OCI-LY3 (cell line): ENCODE measurements at regions not wholly inside any gene's neighbourhood (a gene's known extent, or its start where the extent isn't known, plus 50 kb on each side); places are given as distances from the start of the nearest gene placed in this dataset.

Source experiments
- H2AFZ ChIP-seq: fragments of 200-600, 300-600 bp; shearing (Covaris generic); 2 replicates; pipeline ENCODE4 v1.6.0; 2014; ENCODE audit warnings: antibody characterized with exemption, low read depth, low read length
- H3K27ac ChIP-seq: fragments of 200-600, 300-600 bp; sonication (generic); 2 replicates; pipeline ENCODE4 v1.5.1; 2014; ENCODE audit warnings: mild to moderate bottlenecking, low read length, moderate library complexity, mixed read lengths
- H3K27me3 ChIP-seq: fragments of 200-600, 300-600 bp; sonication (generic); 2 replicates; pipeline ENCODE4 v1.6.1; 2014; ENCODE audit warnings: low read depth, low read length, mixed read lengths
- H3K36me3 ChIP-seq: fragments of 200-600, 300-600 bp; sonication (generic); replicated peaks from 2 replicates; pipeline ENCODE3; 2014; ENCODE audit warnings: low read depth, low read length, mixed read lengths
- H3K4me1 ChIP-seq: fragments of 300-600, 200-600 bp; sonication (generic); 2 replicates; pipeline ENCODE4 v1.6.1; 2014; ENCODE audit warnings: low read length, mixed read lengths
- H3K4me2 ChIP-seq: fragments of 200-600, 300-600 bp; sonication (generic); 2 replicates; pipeline ENCODE4 v1.6.1; 2014; ENCODE audit warnings: low read length, mixed read lengths
- H3K4me3 ChIP-seq: fragments of 300-600, 200-600 bp; sonication (generic); 2 replicates; pipeline ENCODE4 v1.5.1; 2014; ENCODE audit warnings: antibody characterized with exemption, mild to moderate bottlenecking, low read length, moderate library complexity
- H3K79me2 ChIP-seq: fragments of 300-600, 200-600 bp; shearing (Covaris generic); 2 replicates; pipeline ENCODE4 v1.6.1; 2014; ENCODE audit warnings: mild to moderate bottlenecking, low read length, mixed read lengths
- H3K9ac ChIP-seq: fragments of 300-600, 200-600 bp; shearing (Covaris generic); 2 replicates; pipeline ENCODE4 v1.6.0; 2014; ENCODE audit warnings: mild to moderate bottlenecking, low read length, moderate library complexity
- H3K9me3 ChIP-seq: fragments of 200-600, 300-600 bp; shearing (Covaris generic); 2 replicates; pipeline ENCODE4 v1.6.1; 2014; ENCODE audit warnings: low read length, mixed read lengths; ENCODE audit not compliant: insufficient read depth
- H4K20me1 ChIP-seq: fragments of 200-600, 300-600 bp; sonication (generic); 2 replicates; pipeline ENCODE4 v1.6.1; 2016; ENCODE audit warnings: low read length, mixed read lengths; ENCODE audit not compliant: insufficient read depth
- EZH2phosphoT487 ChIP-seq: fragments of 200-600 bp; shearing (Covaris generic); IDR thresholded peaks from 2 replicates; pipeline ENCODE4 v1.6.1; 2018; ENCODE audit warnings: antibody characterized with exemption, mixed run types, low read depth
- TF ChIP-seq, protein P1 (sequence below): fragments of 200-600, 300-600 bp; sonication (generic); IDR thresholded peaks from 2 replicates; pipeline ENCODE4 v1.5.1; 2014; ENCODE audit warnings: antibody characterized with exemption, low read length, low read depth

DNA sequence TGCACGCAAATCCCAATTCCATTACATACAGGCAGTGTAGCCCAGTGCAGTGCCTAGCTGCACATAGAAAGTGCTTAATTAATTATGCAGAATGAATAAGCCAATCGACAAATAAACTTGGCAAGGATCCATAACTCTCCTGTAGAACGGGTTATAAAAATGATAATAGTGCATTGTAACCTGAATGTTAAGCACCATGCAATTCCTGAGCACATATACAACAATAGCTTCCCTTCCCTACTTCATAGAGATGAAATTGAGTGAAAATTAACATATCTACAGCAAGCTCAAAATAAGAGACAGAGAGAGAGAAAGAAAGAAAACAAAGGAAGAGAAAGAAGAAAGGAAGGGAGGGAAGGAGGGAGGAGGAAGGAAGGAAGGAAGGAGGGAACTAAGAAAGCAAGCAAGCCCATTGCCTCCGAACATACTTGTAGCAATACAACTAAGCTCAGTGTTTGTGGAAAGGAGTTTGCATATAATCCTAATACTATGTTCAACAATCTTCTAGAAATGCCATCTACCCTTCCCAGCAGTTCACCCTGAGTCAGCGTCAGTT, 1074.0 kb upstream of the LCORL start:
- Histone ChIP-seq H3K4me2 (no peak overlapping the region), H2AFZ (no peak overlapping the region)
- TF ChIP-seq, protein P1, sequence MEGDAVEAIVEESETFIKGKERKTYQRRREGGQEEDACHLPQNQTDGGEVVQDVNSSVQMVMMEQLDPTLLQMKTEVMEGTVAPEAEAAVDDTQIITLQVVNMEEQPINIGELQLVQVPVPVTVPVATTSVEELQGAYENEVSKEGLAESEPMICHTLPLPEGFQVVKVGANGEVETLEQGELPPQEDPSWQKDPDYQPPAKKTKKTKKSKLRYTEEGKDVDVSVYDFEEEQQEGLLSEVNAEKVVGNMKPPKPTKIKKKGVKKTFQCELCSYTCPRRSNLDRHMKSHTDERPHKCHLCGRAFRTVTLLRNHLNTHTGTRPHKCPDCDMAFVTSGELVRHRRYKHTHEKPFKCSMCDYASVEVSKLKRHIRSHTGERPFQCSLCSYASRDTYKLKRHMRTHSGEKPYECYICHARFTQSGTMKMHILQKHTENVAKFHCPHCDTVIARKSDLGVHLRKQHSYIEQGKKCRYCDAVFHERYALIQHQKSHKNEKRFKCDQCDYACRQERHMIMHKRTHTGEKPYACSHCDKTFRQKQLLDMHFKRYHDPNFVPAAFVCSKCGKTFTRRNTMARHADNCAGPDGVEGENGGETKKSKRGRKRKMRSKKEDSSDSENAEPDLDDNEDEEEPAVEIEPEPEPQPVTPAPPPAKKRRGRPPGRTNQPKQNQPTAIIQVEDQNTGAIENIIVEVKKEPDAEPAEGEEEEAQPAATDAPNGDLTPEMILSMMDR = no peak
- TF ChIP-seq EZH2phosphoT487 = no peak

DNA sequence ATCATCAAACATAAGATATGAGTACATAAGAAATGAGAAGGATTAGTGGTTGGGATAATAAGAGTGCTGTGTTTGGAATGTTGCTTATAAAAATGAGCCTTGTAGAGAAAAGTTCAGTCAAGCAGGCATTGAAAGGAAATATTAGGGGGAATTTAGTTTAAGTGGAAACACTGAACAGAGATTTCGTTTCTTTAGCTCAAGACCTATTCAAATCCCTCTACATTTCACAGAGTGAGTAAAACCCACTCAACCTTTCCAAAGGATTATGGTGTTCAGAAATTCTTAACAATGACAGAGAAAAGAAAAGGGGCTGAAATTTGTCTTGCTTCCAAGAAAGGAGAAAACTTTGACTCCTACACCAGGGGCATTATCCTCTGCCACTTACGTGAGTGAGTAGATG, 1072.4 kb upstream of the LCORL start:
- TF ChIP-seq, protein P1 = no peak
- no peak for TF ChIP-seq EZH2phosphoT487
- H3K27ac ChIP-seq = no peak overlapping the region

More for the DNA sequence above, 1074.0 kb upstream of the LCORL start:
- Histone ChIP-seq H4K20me1 (no peaks in the 10 kb centered on the region), H3K9ac (no peak overlapping the region), H3K36me3 (no peaks in the 10 kb centered on the region), H3K4me3 (no peak overlapping the region), H3K4me1 (no peaks in the 10 kb centered on the region), H3K27ac (no peak overlapping the region), H3K27me3 (no peaks in the 10 kb centered on the region), H3K79me2 (no peaks in the 10 kb centered on the region), H3K9me3 (no peaks in the 10 kb centered on the region)

DNA sequence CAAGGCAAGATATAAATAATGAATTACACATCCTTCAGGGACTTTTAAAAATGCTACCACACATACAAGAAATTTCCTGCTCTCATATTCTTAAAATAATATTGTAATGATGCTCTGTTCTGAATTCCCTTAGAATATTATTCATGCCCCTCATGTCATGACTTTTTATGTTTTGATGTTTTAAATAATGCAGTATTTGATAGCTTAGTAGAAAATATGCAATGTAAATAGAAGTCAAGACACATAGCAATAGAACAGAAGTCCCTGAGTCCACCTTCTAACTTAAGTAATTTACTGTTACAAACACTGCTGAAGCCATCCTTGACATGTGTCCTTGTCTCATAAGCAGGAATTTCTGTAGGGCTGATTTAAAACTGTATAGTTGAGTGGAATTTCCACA, 1071.2 kb upstream of the LCORL start:
- Histone ChIP-seq H4K20me1 (no peaks in the 10 kb centered on the region), H3K79me2 (no peaks in the 10 kb centered on the region), H3K4me2 (no peak overlapping the region), H2AFZ (no peak overlapping the region), H3K9me3 (no peaks in the 10 kb centered on the region), H3K27ac (no peak overlapping the region), H3K4me3 (no peak overlapping the region), H3K4me1 (no peaks in the 10 kb centered on the region), H3K36me3 (no peaks in the 10 kb centered on the region), H3K27me3 (no peaks in the 10 kb centered on the region), H3K9ac (no peak overlapping the region)
- TF ChIP-seq EZH2phosphoT487 = no peak
- TF ChIP-seq, protein P1 = no peak

More for the DNA sequence above, 1072.4 kb upstream of the LCORL start:
- Histone ChIP-seq H3K4me1 (no peaks in the 10 kb centered on the region), H2AFZ (no peak overlapping the region), H3K9ac (no peak overlapping the region), H3K4me3 (no peak overlapping the region), H3K79me2 (no peaks in the 10 kb centered on the region), H3K4me2 (no peak overlapping the region), H3K27me3 (no peaks in the 10 kb centered on the region), H3K36me3 (no peaks in the 10 kb centered on the region), H3K9me3 (no peaks in the 10 kb centered on the region), H4K20me1 (no peaks in the 10 kb centered on the region)

DNA sequence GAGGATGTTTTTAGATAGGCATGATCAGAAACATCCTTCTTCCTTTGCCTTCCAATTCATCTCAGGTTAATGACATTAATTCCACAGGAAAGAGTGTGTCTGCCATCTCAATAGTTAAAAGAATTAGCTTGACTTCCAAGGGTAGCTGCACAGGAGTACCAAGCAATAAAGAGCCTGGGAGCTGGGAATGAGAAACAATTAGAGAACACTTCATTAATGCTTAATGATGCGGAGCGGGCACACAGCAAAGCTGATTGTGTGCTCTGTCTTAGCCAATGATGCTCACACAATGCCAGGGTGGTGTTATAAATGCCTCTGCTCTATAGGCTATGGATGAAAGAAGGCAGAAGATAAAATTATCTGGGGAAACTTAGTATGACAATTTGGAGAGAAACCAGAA, 1052.5 kb upstream of the LCORL start:
- Histone ChIP-seq H2AFZ (no peak overlapping the region), H3K27ac (no peak overlapping the region), H3K4me3 (no peak overlapping the region), H3K4me2 (no peak overlapping the region), H3K4me1 (no peaks in the 10 kb centered on the region), H4K20me1 (no peaks in the 10 kb centered on the region), H3K27me3 (no peaks in the 10 kb centered on the region), H3K9ac (no peak overlapping the region), H3K79me2 (no peaks in the 10 kb centered on the region), H3K36me3 (no peaks in the 10 kb centered on the region), H3K9me3 (no peaks in the 10 kb centered on the region)
- TF ChIP-seq EZH2phosphoT487 = no peak
- TF ChIP-seq, protein P1 = no peak
